MCF 10A (cell line): ENCODE measurements at regions not wholly inside any gene's neighbourhood (a gene's known extent, or its start where the extent isn't known, plus 50 kb on each side); places are given as distances from the start of the nearest gene placed in this dataset.

Source experiments
- BruUV-seq: library from RNA; stranded (reverse); fragments of 400-500 nt; replicated peaks from 2 replicates; lab custom pipeline; 2021; lab: Mats Ljungman, UMichigan
- CTCF ChIA-PET: fragments of 300-600 bp; sonication (Branson Sonifier 250); formaldehyde crosslinking; extraction: SDS; loops from one replicate; lab custom pipeline; 2021; ENCODE audit warnings: antibody characterized with exemption, inconsistent platforms; lab: Yijun Ruan, JAX
- POLR2A ChIA-PET: fragments of 300-600, 350-650 bp; sonication (Branson Sonifier 250); formaldehyde crosslinking; extraction: SDS; loops from one replicate; lab custom pipeline; 2020; ENCODE audit warnings: antibody characterized with exemption, inconsistent platforms; lab: Yijun Ruan, JAX
- DNase-seq: peaks from one replicate; pipeline ENCODE4 v3.0.0-alpha.2; 2018; ENCODE audit not compliant: unreplicated experiment
- H3K27ac Mint-ChIP-seq: one replicate; pipeline ENCODE4 v1.8.0; 2022; ENCODE audit warnings: mild to moderate bottlenecking, low read depth, mixed read lengths; ENCODE audit not compliant: unreplicated experiment
- H3K27me3 Mint-ChIP-seq: one replicate; pipeline ENCODE4 v1.8.0; 2022; ENCODE audit warnings: mixed read lengths; ENCODE audit not compliant: insufficient read depth, unreplicated experiment
- H3K36me3 Mint-ChIP-seq: one replicate; pipeline ENCODE4 v1.8.0; 2022; ENCODE audit warnings: mild to moderate bottlenecking, moderate library complexity, mixed read lengths; ENCODE audit not compliant: insufficient read depth, unreplicated experiment
- H3K4me1 Mint-ChIP-seq: one replicate; pipeline ENCODE4 v1.8.0; 2022; ENCODE audit warnings: mixed read lengths; ENCODE audit not compliant: insufficient read depth, unreplicated experiment
- H3K4me3 Mint-ChIP-seq: one replicate; pipeline ENCODE4 v1.8.0; 2022; ENCODE audit warnings: mild to moderate bottlenecking, moderate library complexity, mixed read lengths; ENCODE audit not compliant: unreplicated experiment
- H3K9me3 Mint-ChIP-seq: one replicate; pipeline ENCODE4 v1.8.0; 2022; ENCODE audit warnings: mixed read lengths; ENCODE audit not compliant: unreplicated experiment
- CTCF ChIP-seq: fragments of 200-600 bp; IDR thresholded peaks from one replicate; pipeline ENCODE4 v1.8.0; 2022; ENCODE audit warnings: antibody characterized with exemption, mild to moderate bottlenecking; ENCODE audit not compliant: unreplicated experiment
- intact Hi-C: fragments of 100-400 bp; cut with micrococcal nuclease; formaldehyde crosslinking; loops from 2 replicates; pipeline ENCODE4 v1.14.1; 2022

DNA sequence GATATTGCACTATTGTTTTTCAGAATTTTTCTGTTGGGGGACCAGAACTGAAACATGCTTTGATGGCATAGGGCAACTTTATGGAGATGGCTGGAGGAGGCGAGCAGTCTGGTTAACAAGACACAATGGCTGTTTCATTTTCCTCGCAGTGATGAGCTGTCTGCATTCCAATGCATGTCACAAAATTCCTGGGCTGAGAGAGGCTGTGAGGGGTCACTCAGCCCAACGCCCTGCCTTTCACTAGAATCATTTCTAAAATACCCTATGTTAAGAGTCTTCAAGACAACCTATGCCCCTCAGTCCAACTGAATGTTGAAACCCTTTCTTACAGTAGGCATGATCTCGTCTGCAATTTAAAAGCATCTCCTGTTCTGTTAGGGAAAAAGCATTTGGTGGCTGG is 1090.0 kb downstream of the BCL11A start:
- Mint-ChIP-seq H3K27ac (no peak overlapping the region), H3K36me3 (no peaks in the 10 kb centered on the region), H3K4me1 (no peaks in the 10 kb centered on the region), H3K9me3 (no peaks in the 10 kb centered on the region), H3K4me3 (no peak overlapping the region), H3K27me3 (no peaks in the 10 kb centered on the region)
- POLR2A ChIA-PET = interaction anchor here (1.2 kb wide), 1 partner anchor 8 kb away, joined by 4 read pairs; no protein-coding TSS in a partner anchor
- intact Hi-C loops = no loop called here
- no TSS peak for BruUV-seq
- no peak for DNase-seq
- TF ChIP-seq CTCF = no peak
- CTCF ChIA-PET = interaction anchor here (0.5 to 1.3 kb wide), 9 partner anchors 9 to 1103 kb away, joined by 3 to 4 read pairs (median 3); no protein-coding TSS in a partner anchor

GRCh38 chr2:59462422-59463197 is 1090.8 kb downstream of the BCL11A start:
- ChIA-PET CTCF (interaction anchor here (0.6 to 1.3 kb wide), 5 partner anchors 8 to 1104 kb away, joined by 3 to 4 read pairs (median 3); no protein-coding TSS in a partner anchor), POLR2A (no interaction called here)
- Mint-ChIP-seq H3K9me3 (no peaks in the 10 kb centered on the region), H3K27ac (no peak overlapping the region), H3K27me3 (no peaks in the 10 kb centered on the region), H3K4me3 (no peak overlapping the region), H3K36me3 (no peaks in the 10 kb centered on the region), H3K4me1 (no peaks in the 10 kb centered on the region)
- peak; percentile 11 for TF ChIP-seq CTCF
- intact Hi-C loops = no loop called here
- BruUV-seq = no TSS peak
- DNase-seq = peak; percentile 19

GRCh38 chr2:59461127-59461526 is 1092.3 kb downstream of the BCL11A start:
- Mint-ChIP-seq H3K4me1 (no peaks in the 10 kb centered on the region), H3K27me3 (no peaks in the 10 kb centered on the region), H3K36me3 (no peaks in the 10 kb centered on the region), H3K27ac (no peak overlapping the region), H3K4me3 (no peak overlapping the region), H3K9me3 (no peaks in the 10 kb centered on the region)
- BruUV-seq = no TSS peak
- DNase-seq = no peak
- POLR2A ChIA-PET = interaction anchor here (1.2 kb wide), 1 partner anchor 12 kb away, joined by 4 read pairs; no protein-coding TSS in a partner anchor
- intact Hi-C loops = no loop called here
- no peak for TF ChIP-seq CTCF
- CTCF ChIA-PET = interaction anchor here (0.6 to 0.8 kb wide), 2 partner anchors 44 to 1002 kb away, joined by 3 to 4 read pairs; no protein-coding TSS in a partner anchor

DNA sequence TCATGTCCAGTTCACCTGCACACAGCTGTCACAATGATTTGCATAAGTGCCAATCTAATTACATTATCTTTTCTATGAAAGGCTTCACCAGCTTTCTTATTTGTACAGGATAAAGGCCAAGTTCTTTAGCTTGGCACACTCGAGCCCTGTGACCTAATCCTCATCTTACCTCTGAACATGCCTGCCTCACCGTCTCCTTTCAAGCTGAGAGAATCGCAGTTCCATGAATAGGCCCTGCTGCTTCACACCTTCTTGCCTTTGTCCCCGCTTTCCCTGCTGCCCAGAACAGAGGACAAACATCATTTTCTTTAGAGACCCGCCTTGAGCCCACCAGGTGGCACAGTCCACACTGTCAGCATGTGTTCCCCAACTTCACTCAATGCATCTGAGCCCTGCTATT is 1094.7 kb downstream of the BCL11A start:
- H3K9me3 Mint-ChIP-seq = no peaks in the 10 kb centered on the region
- H3K36me3 Mint-ChIP-seq = no peaks in the 10 kb centered on the region
- BruUV-seq = no TSS peak
- TF ChIP-seq CTCF = no peak
- CTCF ChIA-PET = interaction anchor here (1.6 kb wide), 1 partner anchor 9 kb away, joined by 5 read pairs; no protein-coding TSS in a partner anchor
- no peaks in the 10 kb centered on the region for H3K4me1 Mint-ChIP-seq
- no peak overlapping the region for H3K27ac Mint-ChIP-seq
- no peak for DNase-seq
- no peak overlapping the region for H3K4me3 Mint-ChIP-seq
- POLR2A ChIA-PET = no interaction called here
- no peaks in the 10 kb centered on the region for H3K27me3 Mint-ChIP-seq
- intact Hi-C loops = no loop called here
